ENCODE measurements at regions not wholly inside any gene's neighbourhood (a gene's known extent, or its start where the extent isn't known, plus 50 kb on each side); places are given as distances from the start of the nearest gene placed in this dataset.
A peak's percentile ranks its signal among the peaks of the same experiment; 100 is the strongest.

GRCh38 chr6:33882154-33882553 is 78.4 kb upstream of the MLN start:
- Mint-ChIP-seq H3K4me1 (ENCODE audit: low read depth) (peaks cover 31% of the 10 kb centered on the region), H3K27me3 (peaks cover 15% of the 10 kb centered on the region), H3K9me3 (ENCODE audit: low read depth) (no peaks in the 10 kb centered on the region), H3K27ac (peak overlapping the region; percentile 74), H3K4me3 (ENCODE audit: low read depth) (no peak overlapping the region), H3K36me3 (ENCODE audit: insufficient read depth) (no peaks in the 10 kb centered on the region)
- no peak for DNase-seq (ENCODE audit: low spot score, unreplicated experiment)
- TF ChIP-seq CTCF (IDR thresholded peaks at IDR 0.05; ENCODE audit: unreplicated experiment): no peak

- TF ChIP-seq CTCF (IDR thresholded peaks at IDR 0.05; ENCODE audit: unreplicated experiment): no peak
- H3K36me3 Mint-ChIP-seq (ENCODE audit: insufficient read depth): no peaks in the 10 kb centered on the region
- no peak for DNase-seq (ENCODE audit: low spot score, unreplicated experiment)
- H3K4me3 Mint-ChIP-seq (ENCODE audit: low read depth): no peak overlapping the region
- H3K27me3 Mint-ChIP-seq: peaks cover 14% of the 10 kb centered on the region
- peaks cover 32% of the 10 kb centered on the region for H3K4me1 Mint-ChIP-seq (ENCODE audit: low read depth)
- peak overlapping the region; percentile 11 for H3K27ac Mint-ChIP-seq
- no peaks in the 10 kb centered on the region for H3K9me3 Mint-ChIP-seq (ENCODE audit: low read depth)
Measured at GRCh38 chr6:33880766-33881165, 77.0 kb upstream of the MLN start.

- peaks cover 32% of the 10 kb centered on the region for H3K4me1 Mint-ChIP-seq (ENCODE audit: low read depth)
- no peaks in the 10 kb centered on the region for H3K9me3 Mint-ChIP-seq (ENCODE audit: low read depth)
- H3K36me3 Mint-ChIP-seq (ENCODE audit: insufficient read depth): no peaks in the 10 kb centered on the region
- H3K27me3 Mint-ChIP-seq: peaks cover 14% of the 10 kb centered on the region
- no peak overlapping the region for H3K4me3 Mint-ChIP-seq (ENCODE audit: low read depth)
- H3K27ac Mint-ChIP-seq: peak overlapping the region; percentile 11
- no peak for DNase-seq (ENCODE audit: low spot score, unreplicated experiment)
- no peak for TF ChIP-seq CTCF (IDR thresholded peaks at IDR 0.05; ENCODE audit: unreplicated experiment)
Measured at GRCh38 chr6:33880104-33880678, 76.4 kb upstream of the MLN start.

- peaks cover 8% of the 10 kb centered on the region for H3K27me3 Mint-ChIP-seq
- H3K4me3 Mint-ChIP-seq (ENCODE audit: low read depth): no peak overlapping the region
- H3K27ac Mint-ChIP-seq: no peak overlapping the region
- H3K4me1 Mint-ChIP-seq (ENCODE audit: low read depth): peaks cover 41% of the 10 kb centered on the region
- TF ChIP-seq CTCF (IDR thresholded peaks at IDR 0.05; ENCODE audit: unreplicated experiment): no peak
- no peaks in the 10 kb centered on the region for H3K9me3 Mint-ChIP-seq (ENCODE audit: low read depth)
- H3K36me3 Mint-ChIP-seq (ENCODE audit: insufficient read depth): no peaks in the 10 kb centered on the region
- no peak for DNase-seq (ENCODE audit: low spot score, unreplicated experiment)
Measured at GRCh38 chr6:33878562-33878961, 74.8 kb upstream of the MLN start.

- no peak overlapping the region for H3K27ac Mint-ChIP-seq
- H3K27me3 Mint-ChIP-seq: peaks cover 4% of the 10 kb centered on the region
- no peaks in the 10 kb centered on the region for H3K9me3 Mint-ChIP-seq (ENCODE audit: low read depth)
- TF ChIP-seq CTCF (IDR thresholded peaks at IDR 0.05; ENCODE audit: unreplicated experiment): no peak
- peaks cover 45% of the 10 kb centered on the region for H3K4me1 Mint-ChIP-seq (ENCODE audit: low read depth)
- no peaks in the 10 kb centered on the region for H3K36me3 Mint-ChIP-seq (ENCODE audit: insufficient read depth)
- H3K4me3 Mint-ChIP-seq (ENCODE audit: low read depth): no peak overlapping the region
- DNase-seq (ENCODE audit: low spot score, unreplicated experiment): no peak
Measured at GRCh38 chr6:33877982-33878535, 74.3 kb upstream of the MLN start.
